Neural cell (in vitro differentiated cells): ENCODE measurements at regions not wholly inside any gene's neighbourhood (a gene's known extent, or its start where the extent isn't known, plus 50 kb on each side); places are given as distances from the start of the nearest gene placed in this dataset.

ENCODE experiments used
- H2AFZ ChIP-seq: fragments of 200-600, 300-800 bp; sonication (generic), shearing (Covaris generic); 2 replicates; pipeline ENCODE4 v1.6.0; 2014; ENCODE audit warnings: low read depth, mild to moderate bottlenecking, antibody characterized with exemption, low read length, moderate library complexity
- H3F3A ChIP-seq: fragments of 200-600 bp; shearing (Covaris generic); 2 replicates; pipeline ENCODE4 v1.6.1; 2016; ENCODE audit warnings: mild to moderate bottlenecking, moderate library complexity, mixed read lengths, antibody characterized with exemption, low read length; ENCODE audit not compliant: insufficient read depth, poor library complexity, severe bottlenecking
- H3K27ac ChIP-seq: fragments of 200-600, 300-800 bp; sonication (generic), shearing (Covaris generic); 2 replicates; pipeline ENCODE4 v1.5.1; 2014; ENCODE audit warnings: mild to moderate bottlenecking, low read length, moderate library complexity
- H3K27me3 ChIP-seq: fragments of 300-800, 200-600 bp; sonication (generic), shearing (Covaris generic); 2 replicates; pipeline ENCODE4 v1.6.0; 2014; ENCODE audit warnings: mild to moderate bottlenecking, low read depth, low read length, moderate library complexity; ENCODE audit not compliant: insufficient read depth
- H3K36me3 ChIP-seq: fragments of 300-800, 200-600 bp; sonication (generic), shearing (Covaris generic); 2 replicates; pipeline ENCODE4 v1.5.1; 2014; ENCODE audit warnings: mild to moderate bottlenecking, antibody characterized with exemption, low read length, moderate library complexity; ENCODE audit not compliant: insufficient read depth
- H3K4me2 ChIP-seq: fragments of 300-800, 200-600 bp; sonication (generic), shearing (Covaris generic); 2 replicates; pipeline ENCODE4 v1.6.0; 2014; ENCODE audit warnings: mild to moderate bottlenecking, low read length
- H3K4me3 ChIP-seq: fragments of 300-800, 200-600 bp; sonication (generic), shearing (Covaris generic); 2 replicates; pipeline ENCODE4 v1.5.1; 2014; ENCODE audit warnings: mild to moderate bottlenecking, low read length, moderate library complexity
- H3K79me2 ChIP-seq: fragments of 200-600 bp; shearing (Covaris generic); replicated peaks from 2 replicates; pipeline ENCODE4 v1.6.0; 2014; ENCODE audit warnings: mild to moderate bottlenecking, low read length, moderate library complexity; ENCODE audit not compliant: insufficient read depth
- H3K9ac ChIP-seq: fragments of 300-800, 200-600 bp; sonication (generic), shearing (Covaris generic); 2 replicates; pipeline ENCODE4 v1.6.1; 2016; ENCODE audit warnings: mild to moderate bottlenecking, low read length, mixed read lengths
- H3K9me2 ChIP-seq: fragments of 200-600 bp; shearing (Covaris generic); 2 replicates; pipeline ENCODE4 v1.6.1; 2016; ENCODE audit warnings: mild to moderate bottlenecking, low read length, mixed read lengths; ENCODE audit not compliant: insufficient read depth
- H3K9me3 ChIP-seq: fragments of 200-600, 300-800 bp; sonication (generic), shearing (Covaris generic); 2 replicates; pipeline ENCODE4 v1.6.1; 2016; ENCODE audit warnings: mild to moderate bottlenecking, mixed run types, low read length, moderate library complexity, mixed read lengths
- H4K20me1 ChIP-seq: fragments of 200-600 bp; shearing (Covaris generic); 2 replicates; pipeline ENCODE4 v1.6.1; 2016; ENCODE audit warnings: mild to moderate bottlenecking, mixed run types; ENCODE audit not compliant: insufficient read depth
- CTCF ChIP-seq: fragments of 450-650 bp; IDR thresholded peaks from 2 replicates; pipeline ENCODE4 v1.5.1; 2014; ENCODE audit warnings: antibody characterized with exemption, mild to moderate bottlenecking, moderate library complexity; ENCODE audit not compliant: poor library complexity, severe bottlenecking
- EP300 ChIP-seq: fragments of 450-650 bp; conservative IDR thresholded peaks from 2 replicates; pipeline ENCODE4 v1.6.1; 2014; ENCODE audit warnings: antibody characterized with exemption, mild to moderate bottlenecking, moderate library complexity; ENCODE audit not compliant: poor library complexity, severe bottlenecking
- EZH2 ChIP-seq: fragments of 200-600, 300-800 bp; shearing (Covaris generic), sonication (generic); IDR thresholded peaks from 2 replicates; pipeline ENCODE4 v1.6.1; 2014; ENCODE audit warnings: antibody characterized with exemption, low read length, borderline replicate concordance, mild to moderate bottlenecking; ENCODE audit not compliant: insufficient read depth, poor library complexity, severe bottlenecking
- MXI1 ChIP-seq: fragments of 450-650 bp; conservative IDR thresholded peaks from 2 replicates; pipeline ENCODE4 v1.6.1; 2014; ENCODE audit warnings: antibody characterized with exemption, mild to moderate bottlenecking; ENCODE audit not compliant: poor library complexity, severe bottlenecking
- POLR2AphosphoS5 ChIP-seq: IDR thresholded peaks from 2 replicates; pipeline ENCODE4 v1.6.1; 2012
- RAD21 ChIP-seq: fragments of 450-650 bp; conservative IDR thresholded peaks from 2 replicates; pipeline ENCODE4 v1.6.1; 2014; ENCODE audit warnings: antibody characterized with exemption, mild to moderate bottlenecking, moderate library complexity
- REST ChIP-seq: IDR thresholded peaks from 2 replicates; pipeline ENCODE4 v1.6.1; 2012; ENCODE audit warnings: borderline replicate concordance
- SMC3 ChIP-seq: fragments of 450-650 bp; conservative IDR thresholded peaks from 2 replicates; pipeline ENCODE4 v1.6.1; 2014; ENCODE audit warnings: antibody characterized with exemption, mild to moderate bottlenecking, moderate library complexity; ENCODE audit not compliant: poor library complexity
- TAF1 ChIP-seq: IDR thresholded peaks from 2 replicates; pipeline ENCODE4 v1.6.1; 2012; ENCODE audit warnings: low read depth

- H3K4me2 ChIP-seq, result no peak overlapping the region
- H2AFZ ChIP-seq, result no peak overlapping the region
- H3K27ac ChIP-seq, result no peak overlapping the region
- H3K27me3 ChIP-seq, result no peaks in the 10 kb centered on the region
- H3K9me3 ChIP-seq, result no peaks in the 10 kb centered on the region
- no peak overlapping the region for H3K9ac ChIP-seq
- H4K20me1 ChIP-seq, result no peaks in the 10 kb centered on the region
- H3K9me2 ChIP-seq, result no peaks in the 10 kb centered on the region
- no peaks in the 10 kb centered on the region for H3K79me2 ChIP-seq
- H3K4me3 ChIP-seq, result no peak overlapping the region
- TF ChIP-seq CTCF, result no peak
- no peak for TF ChIP-seq RAD21
- no peak for TF ChIP-seq POLR2AphosphoS5
- TF ChIP-seq EP300, result no peak
- no peaks in the 10 kb centered on the region for H3F3A ChIP-seq
- H3K36me3 ChIP-seq, result no peaks in the 10 kb centered on the region
Measured at GRCh38 chr18:40360558-40360957, 1594.5 kb upstream of the PIK3C3 start.

GRCh38 chr18:40357536-40357935 is 1597.5 kb upstream of the PIK3C3 start:
- Histone ChIP-seq H3F3A (no peaks in the 10 kb centered on the region), H3K79me2 (no peaks in the 10 kb centered on the region), H2AFZ (no peak overlapping the region), H3K9me2 (no peaks in the 10 kb centered on the region), H3K9me3 (no peaks in the 10 kb centered on the region), H3K4me2 (no peak overlapping the region), H4K20me1 (no peaks in the 10 kb centered on the region), H3K4me3 (no peak overlapping the region), H3K27ac (no peak overlapping the region), H3K9ac (no peak overlapping the region), H3K27me3 (no peaks in the 10 kb centered on the region), H3K36me3 (no peaks in the 10 kb centered on the region)
- no peak for TF ChIP-seq EZH2
- TF ChIP-seq EP300, result no peak
- no peak for TF ChIP-seq TAF1
- TF ChIP-seq MXI1, result no peak
- no peak for TF ChIP-seq RAD21
- TF ChIP-seq CTCF, result no peak
- no peak for TF ChIP-seq POLR2AphosphoS5
- TF ChIP-seq REST, result no peak
- no peak for TF ChIP-seq SMC3
